ENCODE measurements at regions not wholly inside any gene's neighbourhood (a gene's known extent, or its start where the extent isn't known, plus 50 kb on each side); places are given as distances from the start of the nearest gene placed in this dataset.

- H3K4me1 ChIP-seq (ENCODE audit: insufficient read depth), result peaks cover 7% of the 10 kb centered on the region
- WGBS (ENCODE audit: low lambda C conversion rate, missing lambda C conversion rate), result 72% methylated on average over 4 of the region's 4 CpGs
- H3K27me3 ChIP-seq, result no peaks in the 10 kb centered on the region
- no peaks in the 10 kb centered on the region for H3K79me2 ChIP-seq
- H3K36me3 ChIP-seq (replicated peaks; ENCODE audit: insufficient read depth, low read depth), result no peaks in the 10 kb centered on the region
- no peak for DNase-seq (ENCODE audit: low spot score)
- TF ChIP-seq CTCF (IDR thresholded peaks at IDR 0.05; ENCODE audit: poor library complexity) (no peak), EZH2 (IDR thresholded peaks at IDR 0.05; ENCODE audit: borderline replicate concordance) (no peak)
- H4K20me1 ChIP-seq (ENCODE audit: insufficient read depth, poor library complexity, severe bottlenecking), result no peaks in the 10 kb centered on the region
- no peak overlapping the region for H2AFZ ChIP-seq
- H3K9me3 ChIP-seq (ENCODE audit: low read depth), result no peaks in the 10 kb centered on the region
- H3K9me2 ChIP-seq (replicated peaks; ENCODE audit: insufficient read depth), result no peaks in the 10 kb centered on the region
- no peak overlapping the region for H3K4me3 ChIP-seq
- H3K4me2 ChIP-seq, result no peak overlapping the region
- H3K27ac ChIP-seq, result no peak overlapping the region
These were observed 198.8 kb downstream of the HIPK3 start for GRCh38 chr11:33455867-33456463.

- no peaks in the 10 kb centered on the region for H3K36me3 ChIP-seq (replicated peaks; ENCODE audit: insufficient read depth, low read depth)
- H3K4me2 ChIP-seq, result no peak overlapping the region
- WGBS (ENCODE audit: low lambda C conversion rate, missing lambda C conversion rate), result 59% methylated on average over 1 of the region's 1 CpG
These were observed 197.1 kb downstream of the HIPK3 start for GRCh38 chr11:33454264-33454663.

GRCh38 chr11:33452836-33453624, 195.8 kb downstream of the HIPK3 start:
- Histone ChIP-seq H3K27ac (no peak overlapping the region), H3K36me3 (replicated peaks; ENCODE audit: insufficient read depth, low read depth) (no peaks in the 10 kb centered on the region), H3K4me3 (no peak overlapping the region)

More at GRCh38 chr11:33454264-33454663, 197.1 kb downstream of the HIPK3 start:
- Histone ChIP-seq H3K27ac (no peak overlapping the region), H3K27me3 (no peaks in the 10 kb centered on the region), H3K4me3 (no peak overlapping the region), H3K9me3 (ENCODE audit: low read depth) (no peaks in the 10 kb centered on the region), H4K20me1 (ENCODE audit: insufficient read depth, poor library complexity, severe bottlenecking) (no peaks in the 10 kb centered on the region), H3K9me2 (replicated peaks; ENCODE audit: insufficient read depth) (no peaks in the 10 kb centered on the region), H3K79me2 (no peaks in the 10 kb centered on the region), H2AFZ (no peak overlapping the region), H3K4me1 (ENCODE audit: insufficient read depth) (peaks cover 7% of the 10 kb centered on the region)
- TF ChIP-seq EZH2 (IDR thresholded peaks at IDR 0.05; ENCODE audit: borderline replicate concordance), result no peak
- TF ChIP-seq CTCF (IDR thresholded peaks at IDR 0.05; ENCODE audit: poor library complexity), result no peak
- no peak for TF ChIP-seq EZH2phosphoT487 (IDR thresholded peaks at IDR 0.05; ENCODE audit: low read depth, severe bottlenecking, unreplicated experiment)
- DNase-seq (ENCODE audit: low spot score), result no peak

More at GRCh38 chr11:33452836-33453624, 195.8 kb downstream of the HIPK3 start:
- H3K4me1 ChIP-seq (ENCODE audit: insufficient read depth), result peaks cover 7% of the 10 kb centered on the region
- no peak overlapping the region for H3K4me2 ChIP-seq
- DNase-seq (ENCODE audit: low spot score), result peak; percentile 30
- H3K9me3 ChIP-seq (ENCODE audit: low read depth), result no peaks in the 10 kb centered on the region
- TF ChIP-seq EZH2 (IDR thresholded peaks at IDR 0.05; ENCODE audit: borderline replicate concordance) (no peak), CTCF (IDR thresholded peaks at IDR 0.05; ENCODE audit: poor library complexity) (no peak), EZH2phosphoT487 (IDR thresholded peaks at IDR 0.05; ENCODE audit: low read depth, severe bottlenecking, unreplicated experiment) (no peak)
- whole genome bisulfite sequencing (ENCODE audit: low lambda C conversion rate, missing lambda C conversion rate), result 68% methylated on average over 3 of the region's 3 CpGs
- no peaks in the 10 kb centered on the region for H3K79me2 ChIP-seq
- H3K9me2 ChIP-seq (replicated peaks; ENCODE audit: insufficient read depth), result no peaks in the 10 kb centered on the region
- H3K27me3 ChIP-seq, result no peaks in the 10 kb centered on the region
- H2AFZ ChIP-seq, result no peak overlapping the region
- H4K20me1 ChIP-seq (ENCODE audit: insufficient read depth, poor library complexity, severe bottlenecking), result no peaks in the 10 kb centered on the region

All from hepatocyte (in vitro differentiated cells).